B cell (primary cell): ENCODE measurements at regions not wholly inside any gene's neighbourhood (a gene's known extent, or its start where the extent isn't known, plus 50 kb on each side); places are given as distances from the start of the nearest gene placed in this dataset.

Source experiments
- ATAC-seq: fragments of 200-7000 bp; cut with Tn5 transposase; one replicate; pipeline ENCODE4 v1.10.0; 2021; ENCODE audit warnings: low read depth, mild to moderate bottlenecking, moderate number of reproducible peaks, moderate library complexity
- CTCF ChIA-PET: fragments of 350-600 bp; sonication (Branson Sonifier 250); formaldehyde crosslinking; loops from one replicate; lab custom pipeline; 2021; ENCODE audit warnings: antibody characterized with exemption, inconsistent platforms; lab: Charles Lee
- POLR2A ChIA-PET: fragments of 350-600 bp; sonication (Branson Sonifier 250); formaldehyde crosslinking; loops from one replicate; lab custom pipeline; 2021; ENCODE audit warnings: antibody characterized with exemption; lab: Charles Lee
- DNase-seq: peaks from one replicate; pipeline ENCODE4 v3.0.0; 2013
- H2AFZ ChIP-seq: 2 replicates; pipeline ENCODE4 v1.6.1; 2012; ENCODE audit warnings: mild to moderate bottlenecking, low read depth, low read length; ENCODE audit not compliant: insufficient read depth, poor library complexity, severe bottlenecking
- H3K27ac ChIP-seq, 2 donors: 1 replicate in 1 of 2; 2 replicates in 1 of 2; pipeline ENCODE4 v1.5.1; 2012 to 2013; ENCODE audit warnings: low read length in 2 of 2, mild to moderate bottlenecking in 2 of 2, moderate library complexity in 1 of 2
- H3K27me3 ChIP-seq, 4 experiments: fragments of 200-600 bp in 1 of 4; sonication (generic) in 1 of 4; replicated peaks in 1 of 4; 1 replicate in 2 of 4; 2 replicates in 2 of 4; pipeline versions ENCODE4 v1.6.1 to v1.7.0; 2013 to 2016; ENCODE audit warnings: low read length in 3 of 4, mild to moderate bottlenecking in 2 of 4, mixed read lengths in 1 of 4, moderate library complexity in 1 of 4; ENCODE audit not compliant: insufficient read depth in 4 of 4, control insufficient read depth in 3 of 4; ENCODE audit errors: control extremely low read depth in 1 of 4
- H3K36me3 ChIP-seq, 2 experiments: replicated peaks in 1 of 2; 1 replicate in 1 of 2; 2 replicates in 1 of 2; pipeline versions ENCODE4 v1.6.1 to v1.7.1; 2013; ENCODE audit warnings: low read length in 1 of 2; ENCODE audit not compliant: insufficient read depth in 2 of 2, control insufficient read depth in 1 of 2; ENCODE audit errors: control extremely low read depth in 1 of 2, extremely low read depth in 1 of 2
- H3K4me1 ChIP-seq, 2 donors: fragments of 200-600 bp in 1 of 2; sonication (generic) in 1 of 2; 1 replicate in 1 of 2; 2 replicates in 1 of 2; pipeline versions ENCODE4 v1.5.1 to v1.6.1; 2013 to 2017; ENCODE audit warnings: low read length in 2 of 2; ENCODE audit not compliant: control insufficient read depth in 2 of 2, insufficient read depth in 2 of 2
- H3K4me2 ChIP-seq: replicated peaks from 2 replicates; pipeline ENCODE3; 2012; ENCODE audit warnings: mild to moderate bottlenecking, low read depth, low read length; ENCODE audit not compliant: poor library complexity, severe bottlenecking
- H3K4me3 ChIP-seq, 5 experiments: fragments of 200-600 bp in 1 of 5; sonication (generic) in 1 of 5; 1 replicate in 3 of 5; 2 replicates in 2 of 5; pipeline versions ENCODE4 v1.5.1 to v1.7.0; 2011 to 2016; ENCODE audit warnings: low read length in 4 of 5, mild to moderate bottlenecking in 4 of 5, low read depth in 2 of 5, control low read depth in 1 of 5, moderate library complexity in 1 of 5; ENCODE audit not compliant: insufficient read depth in 1 of 5; ENCODE audit errors: control extremely low read depth in 1 of 5, extremely low read depth in 1 of 5
- H3K79me2 ChIP-seq: fragments of 200-600 bp; sonication (generic); one replicate; pipeline ENCODE4 v1.6.0; 2016; ENCODE audit warnings: low read length; ENCODE audit not compliant: control insufficient read depth, insufficient read depth
- H3K9ac ChIP-seq: fragments of 200-600 bp; sonication (generic); 2 replicates; pipeline ENCODE4 v1.6.1; 2017; ENCODE audit warnings: mild to moderate bottlenecking, low read length, moderate library complexity
- H3K9me3 ChIP-seq, 3 donors: one replicate each; pipeline versions ENCODE4 v1.6.1 to v1.7.1; 2013; ENCODE audit warnings: low read length in 2 of 3; ENCODE audit not compliant: control insufficient read depth in 2 of 3, insufficient read depth in 1 of 3; ENCODE audit errors: control extremely low read depth in 1 of 3
- H4K20me1 ChIP-seq: 2 replicates; pipeline ENCODE4 v1.6.0; 2012; ENCODE audit warnings: mild to moderate bottlenecking, low read length; ENCODE audit not compliant: insufficient read depth, control insufficient read depth, poor library complexity, severe bottlenecking
- H3K27ac Mint-ChIP-seq: one replicate; pipeline ENCODE4 v1.8.0; 2021; ENCODE audit warnings: mixed read lengths
- H3K27me3 Mint-ChIP-seq: one replicate; pipeline ENCODE4 v1.8.0; 2021; ENCODE audit warnings: mixed read lengths
- H3K4me1 Mint-ChIP-seq: one replicate; pipeline ENCODE4 v1.8.0; 2021; ENCODE audit warnings: mixed read lengths
- H3K4me3 Mint-ChIP-seq: one replicate; pipeline ENCODE4 v1.8.0; 2021; ENCODE audit warnings: mixed read lengths
- H3K9me3 Mint-ChIP-seq: one replicate; pipeline ENCODE4 v1.8.0; 2022; ENCODE audit warnings: mixed read lengths; ENCODE audit not compliant: insufficient read depth
- CTCF ChIP-seq: fragments of 200-600 bp; IDR thresholded peaks from one replicate; pipeline ENCODE4 v1.8.0; 2022; ENCODE audit warnings: antibody characterized with exemption, mild to moderate bottlenecking
- EZH2 ChIP-seq: IDR thresholded peaks from 2 replicates; pipeline ENCODE4 v1.6.1; 2012; ENCODE audit warnings: borderline replicate concordance, low read depth, mild to moderate bottlenecking, moderate library complexity, low read length; ENCODE audit not compliant: insufficient read depth, poor library complexity, severe bottlenecking
- WGBS: methylation state at CpG from one replicate; pipeline ENCODE4 v1.1.5; 2013; ENCODE audit warnings: missing lambda C conversion rate; ENCODE audit not compliant: insufficient coverage; 5-methylcytosine and 5-hydroxymethylcytosine counted together
- intact Hi-C: fragments of 100-400 bp; cut with micrococcal nuclease; formaldehyde crosslinking; loops from one replicate; pipeline ENCODE4 v1.10.0; 2022

GRCh38 chr1:165137551-165138316, 218.8 kb downstream of the LMX1A start:
- H3K4me1 ChIP-seq: no peaks in the 10 kb centered on the region
- peaks cover 28% of the 10 kb centered on the region for H3K27me3 Mint-ChIP-seq
- ChIA-PET CTCF (no interaction called here), POLR2A (no interaction called here)
- intact Hi-C loops: no loop called here
- no peak overlapping the region for H3K4me2 ChIP-seq
- H3K4me1 Mint-ChIP-seq: no peaks in the 10 kb centered on the region
- no peaks in the 10 kb centered on the region for H3K9me3 ChIP-seq
- no peaks in the 10 kb centered on the region for H3K9me3 Mint-ChIP-seq
- H3K27ac ChIP-seq: no peak overlapping the region
- no peak overlapping the region for H3K4me3 ChIP-seq
- no peaks in the 10 kb centered on the region for H3K79me2 ChIP-seq
- TF ChIP-seq CTCF (no peak), EZH2 (no peak)
- WGBS: 64% methylated on average over 3 of the region's 5 CpGs
- H4K20me1 ChIP-seq: no peaks in the 10 kb centered on the region
- H2AFZ ChIP-seq: no peak overlapping the region
- H3K36me3 ChIP-seq: no peaks in the 10 kb centered on the region
- DNase-seq (no peak), ATAC-seq (no peak)
- H3K27ac Mint-ChIP-seq: no peak overlapping the region
- H3K4me3 Mint-ChIP-seq: no peak overlapping the region
- H3K27me3 ChIP-seq: no peaks in the 10 kb centered on the region
- H3K9ac ChIP-seq: no peak overlapping the region

GRCh38 chr1:165134431-165134830, 222.1 kb downstream of the LMX1A start:
- CTCF ChIA-PET: interaction anchor here (1.4 to 3.5 kb wide), 2 partner anchors 8 to 11 kb away, joined by 3 to 14 read pairs; no protein-coding TSS in a partner anchor
- Histone ChIP-seq H3K27ac (no peak overlapping the region), H3K4me2 (no peak overlapping the region), H3K27me3 (no peaks in the 10 kb centered on the region), H4K20me1 (no peaks in the 10 kb centered on the region), H3K9me3 (peaks cover 0 to 4% (median 0%) of the 10 kb centered on the region in 3 donors), H3K9ac (no peak overlapping the region), H3K4me1 (no peaks in the 10 kb centered on the region), H3K36me3 (no peaks in the 10 kb centered on the region), H3K79me2 (no peaks in the 10 kb centered on the region), H2AFZ (no peak overlapping the region), H3K4me3 (no peak overlapping the region)
- no peaks in the 10 kb centered on the region for H3K9me3 Mint-ChIP-seq
- intact Hi-C loops: no loop called here
- 100% methylated on average over 2 of the region's 4 CpGs for WGBS
- no peaks in the 10 kb centered on the region for H3K4me1 Mint-ChIP-seq
- no peak overlapping the region for H3K4me3 Mint-ChIP-seq
- H3K27me3 Mint-ChIP-seq: peaks cover 25% of the 10 kb centered on the region
- DNase-seq (no peak), ATAC-seq (no peak)
- POLR2A ChIA-PET: no interaction called here
- TF ChIP-seq EZH2 (no peak), CTCF (no peak)
- no peak overlapping the region for H3K27ac Mint-ChIP-seq
